ENCODE measurements at regions not wholly inside any gene's neighbourhood (a gene's known extent, or its start where the extent isn't known, plus 50 kb on each side); places are given as distances from the start of the nearest gene placed in this dataset.

DNA sequence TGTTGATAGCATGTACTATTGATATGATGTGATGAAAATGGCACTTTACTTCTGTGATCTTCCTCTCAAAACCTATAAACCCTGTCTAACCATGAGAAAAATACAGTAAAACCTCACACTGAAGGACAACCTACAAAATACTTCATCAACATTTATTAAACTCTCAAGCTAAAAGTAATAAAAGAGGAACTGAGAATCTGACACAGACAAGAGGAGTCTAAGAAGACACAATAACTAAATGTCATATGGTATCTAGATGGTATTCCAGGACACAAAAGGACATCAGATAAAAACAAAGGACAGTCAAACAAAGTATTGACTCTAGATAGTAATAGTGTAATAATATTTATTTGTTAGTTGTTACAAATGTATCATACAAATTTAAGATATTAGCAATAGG is 655.3 kb downstream of the SH3BGRL start:
- ChIA-PET POLR2A (no interaction called here), CTCF (no interaction called here)
- TF ChIP-seq HDGF (IDR thresholded peaks at IDR 0.05; ENCODE audit: borderline replicate concordance), result no peak
- no peak for TF ChIP-seq PKNOX1 (IDR thresholded peaks at IDR 0.05)
- no peak for TF ChIP-seq LEF1 (IDR thresholded peaks at IDR 0.05; ENCODE audit: borderline replicate concordance)
- no peak for TF ChIP-seq SUZ12 (IDR thresholded peaks at IDR 0.05)
- no peak for TF ChIP-seq TARDBP (IDR thresholded peaks at IDR 0.05)
- TF ChIP-seq SP1 (IDR thresholded peaks at IDR 0.05), result no peak
- TF ChIP-seq CTBP1 (IDR thresholded peaks at IDR 0.05; ENCODE audit: borderline replicate concordance), result no peak
- no peak for TF ChIP-seq FOXA1 (IDR thresholded peaks at IDR 0.05)
- TF ChIP-seq ELF4 (IDR thresholded peaks at IDR 0.05), result no peak
- TF ChIP-seq NFRKB (IDR thresholded peaks at IDR 0.05), result no peak
- TF ChIP-seq L3MBTL2 (conservative IDR thresholded peaks at IDR 0.05), result no peak
- TF ChIP-seq ZNF384 (IDR thresholded peaks at IDR 0.05), result no peak
- no peak for TF ChIP-seq BHLHE40 (IDR thresholded peaks at IDR 0.05; ENCODE audit: borderline replicate concordance)
- no peak for TF ChIP-seq FOXK2 (IDR thresholded peaks at IDR 0.05)
- TF ChIP-seq ARNT (IDR thresholded peaks at IDR 0.05), result no peak
- TF ChIP-seq FOXM1 (IDR thresholded peaks at IDR 0.05; ENCODE audit: borderline replicate concordance), result no peak
- DNase-seq (ENCODE audit: extremely low spot score), result no peak

DNA sequence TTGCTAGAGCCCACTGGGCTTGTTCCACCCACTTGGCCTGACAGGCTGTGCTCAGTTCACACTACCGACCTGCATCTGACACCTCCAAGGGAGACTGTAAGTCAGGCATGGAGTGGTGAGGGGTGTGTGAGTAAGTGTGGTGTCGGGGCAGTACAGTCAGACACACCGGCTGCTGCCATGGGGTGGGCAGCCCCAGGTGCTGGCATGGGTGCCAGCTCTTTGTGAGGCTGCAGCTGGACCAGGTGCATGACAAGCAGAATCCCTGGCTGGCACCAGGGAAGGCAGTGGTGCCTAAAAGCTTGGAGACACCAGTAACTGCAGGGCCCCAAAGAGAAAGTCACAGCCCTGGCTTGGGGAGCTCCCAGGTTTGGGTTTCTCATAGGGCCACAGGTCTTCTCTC is 665.0 kb downstream of the SH3BGRL start:
- no peak for DNase-seq (ENCODE audit: extremely low spot score)
- CTCF ChIA-PET, result no interaction called here
- POLR2A ChIA-PET, result no interaction called here
- TF ChIP-seq LEF1 (IDR thresholded peaks at IDR 0.05; ENCODE audit: borderline replicate concordance) (no peak), FOXM1 (IDR thresholded peaks at IDR 0.05; ENCODE audit: borderline replicate concordance) (no peak), ARNT (IDR thresholded peaks at IDR 0.05) (no peak)

- CTCF ChIA-PET, result no interaction called here
- TF ChIP-seq NFRKB (IDR thresholded peaks at IDR 0.05), result no peak
- no peak for TF ChIP-seq ZNF384 (IDR thresholded peaks at IDR 0.05)
- no peak for TF ChIP-seq BHLHE40 (IDR thresholded peaks at IDR 0.05; ENCODE audit: borderline replicate concordance)
- no peak for TF ChIP-seq L3MBTL2 (conservative IDR thresholded peaks at IDR 0.05)
- no peak for TF ChIP-seq SP1 (IDR thresholded peaks at IDR 0.05)
- TF ChIP-seq LEF1 (IDR thresholded peaks at IDR 0.05; ENCODE audit: borderline replicate concordance), result no peak
- TF ChIP-seq ELF4 (IDR thresholded peaks at IDR 0.05), result no peak
- no peak for TF ChIP-seq FOXA1 (IDR thresholded peaks at IDR 0.05)
- TF ChIP-seq SUZ12 (IDR thresholded peaks at IDR 0.05), result no peak
- TF ChIP-seq PKNOX1 (IDR thresholded peaks at IDR 0.05), result no peak
- TF ChIP-seq TARDBP (IDR thresholded peaks at IDR 0.05), result no peak
- TF ChIP-seq ARNT (IDR thresholded peaks at IDR 0.05), result no peak
- TF ChIP-seq CTBP1 (IDR thresholded peaks at IDR 0.05; ENCODE audit: borderline replicate concordance), result no peak
- no peak for TF ChIP-seq HDGF (IDR thresholded peaks at IDR 0.05; ENCODE audit: borderline replicate concordance)
- no peak for TF ChIP-seq FOXK2 (IDR thresholded peaks at IDR 0.05)
- no peak for TF ChIP-seq FOXM1 (IDR thresholded peaks at IDR 0.05; ENCODE audit: borderline replicate concordance)
- POLR2A ChIA-PET, result no interaction called here
- DNase-seq (ENCODE audit: extremely low spot score), result no peak
These were observed 667.1 kb downstream of the SH3BGRL start for GRCh38 chrX:81868979-81869378.

- TF ChIP-seq HDGF (IDR thresholded peaks at IDR 0.05; ENCODE audit: borderline replicate concordance) (no peak), FOXM1 (IDR thresholded peaks at IDR 0.05; ENCODE audit: borderline replicate concordance) (no peak), SUZ12 (IDR thresholded peaks at IDR 0.05) (no peak), FOXA1 (IDR thresholded peaks at IDR 0.05) (no peak), SP1 (IDR thresholded peaks at IDR 0.05) (no peak), TARDBP (IDR thresholded peaks at IDR 0.05) (no peak)
- CTCF ChIA-PET, result no interaction called here
- POLR2A ChIA-PET, result no interaction called here
- no peak for DNase-seq (ENCODE audit: extremely low spot score)
These were observed 672.9 kb downstream of the SH3BGRL start for GRCh38 chrX:81874807-81875206.

DNA sequence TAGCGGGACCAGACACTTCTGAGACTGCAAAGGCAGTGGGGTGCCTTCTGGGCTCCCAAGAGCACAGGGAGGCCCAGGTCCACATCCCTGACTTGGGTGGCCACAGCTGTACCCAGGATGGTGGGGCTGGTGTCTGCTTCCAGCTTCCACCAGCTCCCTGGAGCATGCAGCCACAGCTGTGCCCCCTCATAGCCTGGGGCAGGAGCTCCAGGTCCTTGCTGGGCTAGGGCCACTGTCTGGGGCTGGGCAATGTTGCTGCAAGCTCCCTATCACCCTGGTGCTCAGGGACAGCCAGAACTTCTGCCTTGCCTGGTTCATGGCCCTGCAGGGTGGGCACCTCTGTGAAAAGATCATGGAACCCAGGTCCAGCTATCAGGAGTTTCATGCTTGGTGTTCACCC is 673.9 kb downstream of the SH3BGRL start:
- POLR2A ChIA-PET, result no interaction called here
- CTCF ChIA-PET, result no interaction called here
- TF ChIP-seq ZNF384 (IDR thresholded peaks at IDR 0.05) (no peak), FOXM1 (IDR thresholded peaks at IDR 0.05; ENCODE audit: borderline replicate concordance) (no peak), FOXK2 (IDR thresholded peaks at IDR 0.05) (no peak), BHLHE40 (IDR thresholded peaks at IDR 0.05; ENCODE audit: borderline replicate concordance) (no peak), CTBP1 (IDR thresholded peaks at IDR 0.05; ENCODE audit: borderline replicate concordance) (no peak), PKNOX1 (IDR thresholded peaks at IDR 0.05) (no peak)
- DNase-seq (ENCODE audit: extremely low spot score), result no peak

GRCh38 chrX:81876437-81876836 is 674.5 kb downstream of the SH3BGRL start:
- TF ChIP-seq FOXK2 (IDR thresholded peaks at IDR 0.05) (no peak), BHLHE40 (IDR thresholded peaks at IDR 0.05; ENCODE audit: borderline replicate concordance) (no peak), SP1 (IDR thresholded peaks at IDR 0.05) (no peak), HDGF (IDR thresholded peaks at IDR 0.05; ENCODE audit: borderline replicate concordance) (no peak), PKNOX1 (IDR thresholded peaks at IDR 0.05) (no peak), LEF1 (IDR thresholded peaks at IDR 0.05; ENCODE audit: borderline replicate concordance) (no peak), L3MBTL2 (conservative IDR thresholded peaks at IDR 0.05) (no peak), FOXM1 (IDR thresholded peaks at IDR 0.05; ENCODE audit: borderline replicate concordance) (no peak), FOXA1 (IDR thresholded peaks at IDR 0.05) (no peak)
- ChIA-PET POLR2A (no interaction called here), CTCF (no interaction called here)
- DNase-seq (ENCODE audit: extremely low spot score), result no peak
